T-helper 9 cell (primary cell): ENCODE measurements at regions not wholly inside any gene's neighbourhood (a gene's known extent, or its start where the extent isn't known, plus 50 kb on each side); places are given as distances from the start of the nearest gene placed in this dataset.
"Not testable (repeated sequence)": the region's sequence is repeated elsewhere in the genome, so short reads cannot be mapped to it uniquely, and the experiment has no call there.

Experiments used
- DNase-seq: peaks from one replicate; pipeline ENCODE4 v3.0.0-alpha.2; 2020

- DNase-seq: not testable (repeated sequence)
Measured at GRCh38 chrX:76774912-76775311, 347.4 kb downstream of the MAGEE1 start.

GRCh38 chrX:76796311-76796710, 368.8 kb downstream of the MAGEE1 start:
- DNase-seq: no peak

GRCh38 chrX:76802708-76803107, 375.2 kb downstream of the MAGEE1 start:
- no peak for DNase-seq

- no peak for DNase-seq
Measured at GRCh38 chrX:76815754-76816153, 388.2 kb downstream of the MAGEE1 start.

GRCh38 chrX:76817279-76817678, 389.8 kb downstream of the MAGEE1 start:
- DNase-seq: not testable (repeated sequence)

- no peak for DNase-seq
Measured at GRCh38 chrX:76821276-76821675, 393.8 kb downstream of the MAGEE1 start.

- DNase-seq: no peak
Measured at GRCh38 chrX:76827672-76828071, 400.2 kb downstream of the MAGEE1 start.

GRCh38 chrX:76840902-76841301, 413.4 kb downstream of the MAGEE1 start:
- DNase-seq: not testable (repeated sequence)

- no peak for DNase-seq
Measured at GRCh38 chrX:76850851-76851250, 423.3 kb downstream of the MAGEE1 start.

- no peak for DNase-seq
Measured at GRCh38 chrX:76862509-76862908, 435.0 kb downstream of the MAGEE1 start.

GRCh38 chrX:76893930-76894329, 466.4 kb downstream of the MAGEE1 start:
- DNase-seq: no peak

GRCh38 chrX:76915836-76916235, 488.3 kb downstream of the MAGEE1 start:
- no peak for DNase-seq

- DNase-seq: no peak
Measured at GRCh38 chrX:76918033-76918432, 490.5 kb downstream of the MAGEE1 start.

GRCh38 chrX:76919761-76920160, 492.3 kb downstream of the MAGEE1 start:
- no peak for DNase-seq

GRCh38 chrX:76920607-76921006, 493.1 kb downstream of the MAGEE1 start:
- DNase-seq: no peak

- no peak for DNase-seq
Measured at GRCh38 chrX:76921176-76921575, 493.7 kb downstream of the MAGEE1 start.

- no peak for DNase-seq
Measured at GRCh38 chrX:76922100-76922499, 494.6 kb downstream of the MAGEE1 start.

GRCh38 chrX:76924616-76925015, 497.1 kb downstream of the MAGEE1 start:
- not testable (repeated sequence) for DNase-seq

GRCh38 chrX:76931518-76931917, 504.0 kb downstream of the MAGEE1 start:
- no peak for DNase-seq

GRCh38 chrX:76957485-76957884, 489.7 kb upstream of the FGF16 start:
- no peak for DNase-seq

- no peak for DNase-seq
Measured at GRCh38 chrX:76971393-76972376, 475.5 kb upstream of the FGF16 start.

GRCh38 chrX:76977452-76977851, 469.7 kb upstream of the FGF16 start:
- DNase-seq: no peak

- no peak for DNase-seq
Measured at GRCh38 chrX:76987381-76987780, 459.8 kb upstream of the FGF16 start.

- no peak for DNase-seq
Measured at GRCh38 chrX:76996641-76997040, 450.5 kb upstream of the FGF16 start.

- no peak for DNase-seq
Measured at GRCh38 chrX:77003530-77003929, 443.7 kb upstream of the FGF16 start.
